ENCODE measurements at regions not wholly inside any gene's neighbourhood (a gene's known extent, or its start where the extent isn't known, plus 50 kb on each side); places are given as distances from the start of the nearest gene placed in this dataset.

GRCh38 chr20:11366660-11367059 is 551.0 kb upstream of the BTBD3 start:
- Histone ChIP-seq H3K27me3 (replicated peaks; ENCODE audit: insufficient read depth, low read length) (no peaks in the 10 kb centered on the region), H3K9me2 (replicated peaks; ENCODE audit: insufficient read depth, low read length) (no peaks in the 10 kb centered on the region), H3K9me3 (replicated peaks; ENCODE audit: insufficient read depth, low read length) (no peaks in the 10 kb centered on the region), H3K27ac (ENCODE audit: low read length) (no peak overlapping the region), H2AFZ (ENCODE audit: low read length) (no peak overlapping the region), H3K4me3 (ENCODE audit: low read length) (no peak overlapping the region), H3K36me3 (replicated peaks; ENCODE audit: insufficient read depth, low read length) (no peaks in the 10 kb centered on the region), H4K20me1 (ENCODE audit: insufficient read depth, low read length) (no peaks in the 10 kb centered on the region), H3K9ac (ENCODE audit: low read length) (no peak overlapping the region), H3K4me1 (ENCODE audit: low read length) (no peaks in the 10 kb centered on the region), H3F3A (ENCODE audit: insufficient read depth, low read length) (no peaks in the 10 kb centered on the region), H3K79me2 (ENCODE audit: low read length) (no peaks in the 10 kb centered on the region), H3K4me2 (ENCODE audit: low read depth, low read length) (no peak overlapping the region)
- no peak for DNase-seq
- TF ChIP-seq EZH2phosphoT487 (IDR thresholded peaks at IDR 0.05; ENCODE audit: low read length) (no peak), EZH2 (optimal IDR thresholded peaks at IDR 0.05; ENCODE audit: low read depth, low read length) (no peak), CTCF (IDR thresholded peaks at IDR 0.05; ENCODE audit: low read length) (no peak)

- Histone ChIP-seq H3K36me3 (replicated peaks; ENCODE audit: insufficient read depth, low read length) (no peaks in the 10 kb centered on the region), H3K4me2 (ENCODE audit: low read depth, low read length) (no peak overlapping the region), H3K4me3 (ENCODE audit: low read length) (no peak overlapping the region), H3K27ac (ENCODE audit: low read length) (no peak overlapping the region), H2AFZ (ENCODE audit: low read length) (no peak overlapping the region), H3K9ac (ENCODE audit: low read length) (no peak overlapping the region), H3K79me2 (ENCODE audit: low read length) (no peaks in the 10 kb centered on the region), H3K27me3 (replicated peaks; ENCODE audit: insufficient read depth, low read length) (no peaks in the 10 kb centered on the region), H3K4me1 (ENCODE audit: low read length) (no peaks in the 10 kb centered on the region), H3K9me2 (replicated peaks; ENCODE audit: insufficient read depth, low read length) (no peaks in the 10 kb centered on the region), H4K20me1 (ENCODE audit: insufficient read depth, low read length) (no peaks in the 10 kb centered on the region), H3F3A (ENCODE audit: insufficient read depth, low read length) (no peaks in the 10 kb centered on the region), H3K9me3 (replicated peaks; ENCODE audit: insufficient read depth, low read length) (no peaks in the 10 kb centered on the region)
- no peak for TF ChIP-seq CTCF (IDR thresholded peaks at IDR 0.05; ENCODE audit: low read length)
- TF ChIP-seq EZH2 (optimal IDR thresholded peaks at IDR 0.05; ENCODE audit: low read depth, low read length), result no peak
- DNase-seq, result no peak
These were observed 549.2 kb upstream of the BTBD3 start for GRCh38 chr20:11368499-11368898.

- H3K27ac ChIP-seq (ENCODE audit: low read length), result no peak overlapping the region
- no peaks in the 10 kb centered on the region for H3K79me2 ChIP-seq (ENCODE audit: low read length)
- no peaks in the 10 kb centered on the region for H3K36me3 ChIP-seq (replicated peaks; ENCODE audit: insufficient read depth, low read length)
- H3K27me3 ChIP-seq (replicated peaks; ENCODE audit: insufficient read depth, low read length), result no peaks in the 10 kb centered on the region
- TF ChIP-seq CTCF (IDR thresholded peaks at IDR 0.05; ENCODE audit: low read length), result no peak
- no peak for TF ChIP-seq EZH2 (optimal IDR thresholded peaks at IDR 0.05; ENCODE audit: low read depth, low read length)
- no peak for TF ChIP-seq EZH2phosphoT487 (IDR thresholded peaks at IDR 0.05; ENCODE audit: low read length)
- H3K9ac ChIP-seq (ENCODE audit: low read length), result no peak overlapping the region
- no peaks in the 10 kb centered on the region for H3K4me1 ChIP-seq (ENCODE audit: low read length)
- no peaks in the 10 kb centered on the region for H3F3A ChIP-seq (ENCODE audit: insufficient read depth, low read length)
- DNase-seq, result no peak
- no peak overlapping the region for H2AFZ ChIP-seq (ENCODE audit: low read length)
- H3K4me2 ChIP-seq (ENCODE audit: low read depth, low read length), result no peak overlapping the region
- no peak overlapping the region for H3K4me3 ChIP-seq (ENCODE audit: low read length)
- no peaks in the 10 kb centered on the region for H3K9me2 ChIP-seq (replicated peaks; ENCODE audit: insufficient read depth, low read length)
- no peaks in the 10 kb centered on the region for H4K20me1 ChIP-seq (ENCODE audit: insufficient read depth, low read length)
- no peaks in the 10 kb centered on the region for H3K9me3 ChIP-seq (replicated peaks; ENCODE audit: insufficient read depth, low read length)
These were observed 548.6 kb upstream of the BTBD3 start for GRCh38 chr20:11368965-11369711.
